HepG2 (cell line): ENCODE measurements at regions not wholly inside any gene's neighbourhood (a gene's known extent, or its start where the extent isn't known, plus 50 kb on each side); places are given as distances from the start of the nearest gene placed in this dataset.

ENCODE experiments used
- ATAC-seq: fragments of 200-7000 bp; cut with Tn5 transposase; 3 replicates; pipeline ENCODE4 v1.9.1; 2020; ENCODE audit warnings: mild to moderate bottlenecking, moderate library complexity
- BruUV-seq: library from RNA; stranded (reverse); fragments of 400-500 nt; replicated peaks from 2 replicates; lab custom pipeline; 2021; lab: Mats Ljungman, UMichigan
- CTCF ChIA-PET: fragments of 300-600 bp; formaldehyde crosslinking; extraction: SDS; loops from one replicate; lab custom pipeline; 2021; ENCODE audit warnings: low total read pairs, inconsistent platforms, low intra/inter-chr PET ratio; lab: Yijun Ruan, JAX
- POLR2A ChIA-PET: fragments of 350-600 bp; sonication (Branson Sonifier 250); formaldehyde crosslinking; loops from one replicate; lab custom pipeline; 2020; ENCODE audit warnings: antibody characterized with exemption, inconsistent platforms; lab: Yijun Ruan, JAX
- DNase-seq: peaks from one replicate; pipeline ENCODE4 v3.0.0-alpha.2; 2015; ENCODE audit warnings: low spot score
- FAIRE-seq: peaks from 3 replicates; lab custom pipeline; 2011; peaks lifted over from hg19 to GRCh38; lab: Jason Lieb, UNC
- H2AFZ ChIP-seq: one replicate; pipeline ENCODE4 v1.6.1; 2011; ENCODE audit warnings: low read length, inconsistent platforms
- H3K27ac ChIP-seq: fragments of 300-600 bp; 3 replicates; pipeline ENCODE4 v1.8.0; 2011; ENCODE audit warnings: mixed run types, mild to moderate bottlenecking, mixed read lengths, low read length, inconsistent platforms; ENCODE audit not compliant: insufficient read depth; ENCODE audit errors: extremely low read length
- H3K27me3 ChIP-seq, 2 experiments: fragments of 200-600 bp in 1 of 2; 2 replicates in 1 of 2; 3 replicates in 1 of 2; pipeline versions ENCODE4 v1.6.0 to v1.8.0; 2011; ENCODE audit warnings: low read length in 2 of 2, mild to moderate bottlenecking in 2 of 2, moderate library complexity in 2 of 2, inconsistent platforms in 1 of 2; ENCODE audit not compliant: insufficient read depth in 2 of 2, control insufficient read depth in 1 of 2
- H3K36me3 ChIP-seq, 2 experiments: fragments of 200-600 bp in 1 of 2; replicated peaks in 1 of 2; 2 replicates in 1 of 2; 3 replicates in 1 of 2; pipeline versions ENCODE4 v1.5.1 to v1.8.0; 2011; ENCODE audit warnings: low read length in 2 of 2, inconsistent platforms in 1 of 2; ENCODE audit not compliant: insufficient read depth in 2 of 2, control insufficient read depth in 1 of 2
- H3K4me1 ChIP-seq: 2 replicates; pipeline ENCODE4 v1.5.1; 2012; ENCODE audit warnings: low read length, inconsistent platforms; ENCODE audit not compliant: insufficient read depth
- H3K4me2 ChIP-seq: 2 replicates; pipeline ENCODE4 v1.6.0; 2011; ENCODE audit warnings: low read depth, low read length, inconsistent platforms
- H3K4me3 ChIP-seq, 3 experiments: fragments of 200-600 bp in 1 of 3; sonication (generic), shearing (Covaris generic) in 1 of 3; replicated peaks in 1 of 3; 2 replicates each; pipeline ENCODE4 v1.5.1; 2011 to 2016; ENCODE audit warnings: low read length in 3 of 3, inconsistent platforms in 2 of 3, low read depth in 2 of 3, mild to moderate bottlenecking in 2 of 3, control low read depth in 1 of 3, mixed read lengths in 1 of 3; ENCODE audit not compliant: insufficient read depth in 1 of 3
- H3K79me2 ChIP-seq: one replicate; pipeline ENCODE4 v1.6.1; 2011; ENCODE audit warnings: low read length, inconsistent platforms; ENCODE audit not compliant: insufficient read depth
- H3K9ac ChIP-seq: 2 replicates; pipeline ENCODE4 v1.6.0; 2011; ENCODE audit warnings: mild to moderate bottlenecking, low read depth, low read length, inconsistent platforms; ENCODE audit not compliant: insufficient read depth
- H3K9me3 ChIP-seq: 2 replicates; pipeline ENCODE4 v1.5.1; 2012; ENCODE audit warnings: mild to moderate bottlenecking, low read length
- H4K20me1 ChIP-seq: 2 replicates; pipeline ENCODE4 v1.6.0; 2011; ENCODE audit warnings: inconsistent platforms, mild to moderate bottlenecking, low read length, moderate library complexity; ENCODE audit not compliant: insufficient read depth
- BRF2 ChIP-seq: sonication (generic); formaldehyde crosslinking; IDR thresholded peaks from 2 replicates; pipeline ENCODE4 v1.8.1; 2022; ENCODE audit warnings: mild to moderate bottlenecking, missing genetic modification reagents
- EZH2 ChIP-seq: conservative IDR thresholded peaks from 2 replicates; pipeline ENCODE4 v1.6.1; 2012; ENCODE audit warnings: mild to moderate bottlenecking, low read depth, low read length, moderate library complexity
- HNF1A ChIP-seq, 2 experiments: sonication (generic) in 1 of 2; formaldehyde crosslinking in 1 of 2; IDR thresholded peaks; 2 replicates each; pipeline versions ENCODE4 v1.4.0 to v1.6.1; 2016 to 2020; ENCODE audit warnings: borderline replicate concordance in 1 of 2, low read depth in 1 of 2, mild to moderate bottlenecking in 1 of 2, missing genetic modification reagents in 1 of 2
- ISX ChIP-seq: sonication (generic); formaldehyde crosslinking; conservative IDR thresholded peaks from 2 replicates; pipeline ENCODE4 v1.5.0; 2020; ENCODE audit warnings: missing genetic modification reagents
- MEIS1 ChIP-seq: sonication (generic); formaldehyde crosslinking; IDR thresholded peaks from 2 replicates; pipeline ENCODE4 v1.9.0; 2021; ENCODE audit warnings: mild to moderate bottlenecking, missing genetic modification reagents, moderate library complexity, borderline replicate concordance
- PATZ1 ChIP-seq: sonication (generic); formaldehyde crosslinking; IDR thresholded peaks from 2 replicates; pipeline ENCODE4 v1.4.0; 2020; ENCODE audit warnings: missing genetic modification reagents
- RBAK ChIP-seq: sonication (generic); formaldehyde crosslinking; IDR thresholded peaks from 2 replicates; pipeline ENCODE4 v1.5.1; 2020; ENCODE audit warnings: mild to moderate bottlenecking, missing genetic modification reagents
- SP140L ChIP-seq: sonication (generic); formaldehyde crosslinking; IDR thresholded peaks from 2 replicates; pipeline ENCODE4 v1.4.0; 2020; ENCODE audit warnings: missing genetic modification reagents, borderline replicate concordance
- TBP ChIP-seq: sonication (generic); formaldehyde crosslinking; IDR thresholded peaks from 2 replicates; pipeline ENCODE4 v1.5.0; 2020; ENCODE audit warnings: missing genetic modification reagents
- ZBTB20 ChIP-seq: sonication (generic); formaldehyde crosslinking; IDR thresholded peaks from 2 replicates; pipeline ENCODE4 v1.8.1; 2023; ENCODE audit warnings: missing genetic modification reagents, low read depth, mild to moderate bottlenecking, borderline replicate concordance
- ZIK1 ChIP-seq: sonication (generic); formaldehyde crosslinking; IDR thresholded peaks from 2 replicates; pipeline ENCODE4 v1.5.0; 2020; ENCODE audit warnings: mild to moderate bottlenecking, low read depth, missing genetic modification reagents, borderline replicate concordance
- ZNF282 ChIP-seq: fragments of 450-650 bp; IDR thresholded peaks from 2 replicates; pipeline ENCODE4 v1.6.1; 2018; ENCODE audit not compliant: partially characterized antibody
- ZNF709 ChIP-seq: sonication (generic); formaldehyde crosslinking; IDR thresholded peaks from 2 replicates; pipeline ENCODE4 v1.5.0; 2020; ENCODE audit warnings: mild to moderate bottlenecking, missing genetic modification reagents
- ZNF775 ChIP-seq: sonication (generic); formaldehyde crosslinking; IDR thresholded peaks from 2 replicates; pipeline ENCODE4 v1.4.0; 2020; ENCODE audit warnings: missing genetic modification reagents, mild to moderate bottlenecking, moderate library complexity, borderline replicate concordance
- WGBS: methylation state at CpG from one replicate; pipeline ENCODE4 v1.1.6; 2017; ENCODE audit warnings: low lambda C conversion rate; 5-methylcytosine and 5-hydroxymethylcytosine counted together
- in situ Hi-C: cut with HindIII; loops from 2 replicates; pipeline ENCODE4 v1.10.0; 2017; ENCODE audit warnings: low pct_unique_long_range_greater_than_20kb; ENCODE audit not compliant: extremely low pct_ligation_motif_present
- intact Hi-C: fragments of 100-400 bp; cut with micrococcal nuclease; formaldehyde crosslinking; loops from one replicate; pipeline ENCODE4 v1.10.0; 2022; ENCODE audit not compliant: unreplicated experiment
- TF ChIP-seq, protein P1 (sequence below): sonication (generic); formaldehyde crosslinking; IDR thresholded peaks from 2 replicates; pipeline ENCODE4 v1.4.0; 2020; ENCODE audit warnings: missing genetic modification reagents

DNA sequence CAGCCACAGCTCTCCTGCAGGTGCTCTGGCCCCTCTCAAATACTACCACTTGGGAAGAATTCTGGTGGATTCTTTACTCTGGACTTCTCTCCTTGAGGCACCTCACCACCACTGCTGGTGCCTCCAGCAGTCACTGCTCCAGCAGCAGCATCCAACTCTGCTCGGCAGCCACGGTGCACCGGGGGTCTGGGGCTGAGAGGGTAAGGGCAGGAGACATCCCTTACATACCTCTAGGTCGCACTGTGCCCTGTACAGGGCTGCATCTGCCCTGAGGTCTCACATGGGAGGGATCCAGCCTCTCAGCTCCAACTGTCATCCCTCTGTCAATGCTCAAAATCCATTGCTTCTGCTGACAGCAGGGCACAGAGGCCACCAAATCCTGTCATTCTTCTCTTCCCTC lies 588.2 kb downstream of the CDK5RAP2 start:
- no peak overlapping the region for H3K27ac ChIP-seq
- ATAC-seq (no peak), FAIRE-seq (no peak), DNase-seq (no peak)
- H4K20me1 ChIP-seq: no peaks in the 10 kb centered on the region
- no peaks in the 10 kb centered on the region for H3K79me2 ChIP-seq
- H2AFZ ChIP-seq: no peak overlapping the region
- H3K4me1 ChIP-seq: no peaks in the 10 kb centered on the region
- no peaks in the 10 kb centered on the region; a peak in 1 of 5 replicates for H3K27me3 ChIP-seq
- ChIA-PET CTCF (no interaction called here), POLR2A (no interaction called here)
- H3K4me3 ChIP-seq: no peak overlapping the region
- BruUV-seq: no TSS peak
- H3K9ac ChIP-seq: no peak overlapping the region
- H3K4me2 ChIP-seq: no peak overlapping the region
- no peaks in the 10 kb centered on the region for H3K9me3 ChIP-seq
- intact Hi-C loops: no loop called here
- in situ Hi-C loops: no loop called here
- WGBS: 6% methylated on average over 3 of the region's 4 CpGs
- no peaks in the 10 kb centered on the region for H3K36me3 ChIP-seq
- no peak for TF ChIP-seq TBP (CRISPR knock-in tag)
- no peak for TF ChIP-seq ZNF282
- TF ChIP-seq, protein P1, sequence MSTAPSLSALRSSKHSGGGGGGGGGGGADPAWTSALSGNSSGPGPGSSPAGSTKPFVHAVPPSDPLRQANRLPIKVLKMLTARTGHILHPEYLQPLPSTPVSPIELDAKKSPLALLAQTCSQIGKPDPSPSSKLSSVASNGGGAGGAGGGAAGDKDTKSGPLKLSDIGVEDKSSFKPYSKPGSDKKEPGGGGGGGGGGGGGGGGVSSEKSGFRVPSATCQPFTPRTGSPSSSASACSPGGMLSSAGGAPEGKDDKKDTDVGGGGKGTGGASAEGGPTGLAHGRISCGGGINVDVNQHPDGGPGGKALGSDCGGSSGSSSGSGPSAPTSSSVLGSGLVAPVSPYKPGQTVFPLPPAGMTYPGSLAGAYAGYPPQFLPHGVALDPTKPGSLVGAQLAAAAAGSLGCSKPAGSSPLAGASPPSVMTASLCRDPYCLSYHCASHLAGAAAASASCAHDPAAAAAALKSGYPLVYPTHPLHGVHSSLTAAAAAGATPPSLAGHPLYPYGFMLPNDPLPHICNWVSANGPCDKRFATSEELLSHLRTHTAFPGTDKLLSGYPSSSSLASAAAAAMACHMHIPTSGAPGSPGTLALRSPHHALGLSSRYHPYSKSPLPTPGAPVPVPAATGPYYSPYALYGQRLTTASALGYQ (CRISPR knock-in tag): no peak
- no peak for TF ChIP-seq ISX (CRISPR knock-in tag)
- no peak for TF ChIP-seq ZBTB20
- no peak for TF ChIP-seq MEIS1
- TF ChIP-seq PATZ1: no peak
- TF ChIP-seq EZH2: no peak
- TF ChIP-seq SP140L (CRISPR knock-in tag): no peak
- no peak for TF ChIP-seq ZIK1 (CRISPR knock-in tag)
- TF ChIP-seq ZNF775: no peak
- TF ChIP-seq HNF1A (IDR thresholded peaks at IDR 0.05; ENCODE audit: low read depth): no peak
- TF ChIP-seq HNF1A (CRISPR knock-in tag; IDR thresholded peaks at IDR 0.05; ENCODE audit: borderline replicate concordance): no peak
- TF ChIP-seq RBAK (CRISPR knock-in tag): no peak
- no peak for TF ChIP-seq ZNF709 (CRISPR knock-in tag)
- no peak for TF ChIP-seq BRF2
